CD14-positive monocyte (primary cell): ENCODE measurements at regions not wholly inside any gene's neighbourhood (a gene's known extent, or its start where the extent isn't known, plus 50 kb on each side); places are given as distances from the start of the nearest gene placed in this dataset.

Experiments
- DNase-seq, 3 donors: peaks; one replicate each; pipeline ENCODE4 v3.0.0-alpha.2; 2011 to 2022
- H2AFZ ChIP-seq: 2 replicates; pipeline ENCODE4 v1.6.0; 2012; ENCODE audit warnings: mild to moderate bottlenecking, low read depth, low read length, inconsistent platforms; ENCODE audit not compliant: insufficient read depth, poor library complexity, severe bottlenecking
- H3K27ac ChIP-seq, 2 donors: 1 replicate in 1 of 2; 2 replicates in 1 of 2; pipeline ENCODE4 v1.5.1; 2012 to 2013; ENCODE audit warnings: low read length in 2 of 2, control low read depth in 1 of 2, inconsistent platforms in 1 of 2, low read depth in 1 of 2, mild to moderate bottlenecking in 1 of 2
- H3K27me3 ChIP-seq, 2 donors: one replicate each; pipeline versions ENCODE4 v1.6.0 to v1.6.1; 2011 to 2013; ENCODE audit warnings: low read length in 2 of 2; ENCODE audit not compliant: control insufficient read depth in 2 of 2, insufficient read depth in 2 of 2
- H3K36me3 ChIP-seq, 2 donors: replicated peaks in 1 of 2; 1 replicate in 1 of 2; 2 replicates in 1 of 2; pipeline versions ENCODE4 v1.5.1 to v1.6.1; 2012 to 2013; ENCODE audit warnings: low read length in 2 of 2, control low read depth in 1 of 2, inconsistent platforms in 1 of 2, mild to moderate bottlenecking in 1 of 2; ENCODE audit not compliant: insufficient read depth in 2 of 2, control insufficient read depth in 1 of 2
- H3K4me1 ChIP-seq, 2 donors: 1 replicate in 1 of 2; 2 replicates in 1 of 2; pipeline versions ENCODE4 v1.5.1 to v1.6.1; 2012 to 2013; ENCODE audit warnings: low read length in 2 of 2, control low read depth in 1 of 2, inconsistent platforms in 1 of 2, mild to moderate bottlenecking in 1 of 2, moderate library complexity in 1 of 2; ENCODE audit not compliant: insufficient read depth in 2 of 2, control insufficient read depth in 1 of 2
- H3K4me2 ChIP-seq: replicated peaks from 2 replicates; pipeline ENCODE3; 2012; ENCODE audit warnings: low read length, moderate library complexity, mild to moderate bottlenecking; ENCODE audit not compliant: poor library complexity, severe bottlenecking; ENCODE audit errors: extremely low read depth
- H3K4me3 ChIP-seq, 3 experiments: fragments of 200-600 bp in 1 of 3; sonication (generic) in 1 of 3; replicated peaks in 1 of 3; 1 replicate in 2 of 3; 2 replicates in 1 of 3; pipeline ENCODE4 v1.5.1; 2011 to 2013; ENCODE audit warnings: low read length in 3 of 3, mild to moderate bottlenecking in 3 of 3, control low read depth in 2 of 3, low read depth in 2 of 3, inconsistent platforms in 1 of 3, moderate library complexity in 1 of 3
- H3K79me2 ChIP-seq: 2 replicates; pipeline ENCODE4 v1.6.0; 2012; ENCODE audit warnings: mild to moderate bottlenecking, control low read depth, inconsistent platforms, low read length, moderate library complexity; ENCODE audit not compliant: insufficient read depth
- H3K9ac ChIP-seq: 2 replicates; pipeline ENCODE4 v1.6.0; 2017; ENCODE audit warnings: low read length, mild to moderate bottlenecking; ENCODE audit not compliant: insufficient read depth, poor library complexity, severe bottlenecking
- H3K9me3 ChIP-seq, 2 donors: replicated peaks in 1 of 2; 1 replicate in 1 of 2; 2 replicates in 1 of 2; pipeline versions ENCODE4 v1.5.1 to v1.6.1; 2012 to 2013; ENCODE audit warnings: low read length in 2 of 2, control low read depth in 1 of 2; ENCODE audit not compliant: control insufficient read depth in 1 of 2, insufficient read depth in 1 of 2
- H4K20me1 ChIP-seq: 2 replicates; pipeline ENCODE4 v1.6.0; 2012; ENCODE audit warnings: mild to moderate bottlenecking, low read length, control low read depth, moderate library complexity; ENCODE audit not compliant: insufficient read depth
- H3K27ac Mint-ChIP-seq, 7 donors: one replicate each; pipeline ENCODE4 v1.8.0; 2020; ENCODE audit warnings: mild to moderate bottlenecking in 7 of 7, mixed read lengths in 7 of 7, moderate library complexity in 6 of 7, inconsistent platforms in 2 of 7
- H3K27me3 Mint-ChIP-seq, 3 donors: one replicate each; pipeline ENCODE4 v1.8.0; 2021 to 2022; ENCODE audit warnings: low read depth in 3 of 3, mild to moderate bottlenecking in 3 of 3, mixed read lengths in 3 of 3, moderate library complexity in 3 of 3, inconsistent platforms in 1 of 3
- H3K36me3 Mint-ChIP-seq, 2 donors: one replicate each; pipeline ENCODE4 v1.8.0; 2020; ENCODE audit warnings: mixed read lengths in 2 of 2, inconsistent platforms in 1 of 2, mild to moderate bottlenecking in 1 of 2
- H3K4me1 Mint-ChIP-seq: one replicate; pipeline ENCODE4 v1.8.0; 2020; ENCODE audit warnings: mild to moderate bottlenecking, mixed read lengths
- H3K4me3 Mint-ChIP-seq, 2 donors: one replicate each; pipeline ENCODE4 v1.8.0; 2020; ENCODE audit warnings: mild to moderate bottlenecking in 2 of 2, mixed read lengths in 2 of 2, moderate library complexity in 1 of 2
- H3K9me3 Mint-ChIP-seq, 7 donors: one replicate each; pipeline ENCODE4 v1.8.0; 2020 to 2022; ENCODE audit warnings: mixed read lengths in 7 of 7, mild to moderate bottlenecking in 6 of 7, moderate library complexity in 6 of 7, inconsistent platforms in 2 of 7
- WGBS: methylation state at CpG from one replicate; pipeline ENCODE4 v1.1.5; 2013; ENCODE audit warnings: missing lambda C conversion rate; ENCODE audit not compliant: insufficient coverage; 5-methylcytosine and 5-hydroxymethylcytosine counted together
- intact Hi-C, 2 donors: fragments of 100-400 bp; cut with micrococcal nuclease; formaldehyde crosslinking; loops; one replicate each; pipeline versions ENCODE4 v1.15.0 to v1.15.1; 2023
- TF ChIP-seq, protein P1 (sequence below): fragments of 200-600 bp; IDR thresholded peaks from one replicate; pipeline ENCODE4 v1.8.0; 2022; ENCODE audit warnings: antibody characterized with exemption, mild to moderate bottlenecking

GRCh38 chr2:23178396-23178795 lies 206.6 kb upstream of the KLHL29 start:
- DNase-seq = no peak
- Histone ChIP-seq H3K27me3 (no peaks in the 10 kb centered on the region), H3K27ac (no peak overlapping the region), H2AFZ (no peak overlapping the region), H3K4me1 (no peaks in the 10 kb centered on the region), H3K79me2 (no peaks in the 10 kb centered on the region), H4K20me1 (no peaks in the 10 kb centered on the region), H3K9me3 (peaks cover 0 to 7% of the 10 kb centered on the region in 2 donors), H3K36me3 (no peaks in the 10 kb centered on the region), H3K4me2 (no peak overlapping the region), H3K9ac (no peak overlapping the region), H3K4me3 (no peak overlapping the region)
- WGBS = no CpG with 5 or more reads among the region's 2 CpGs
- TF ChIP-seq, protein P1, sequence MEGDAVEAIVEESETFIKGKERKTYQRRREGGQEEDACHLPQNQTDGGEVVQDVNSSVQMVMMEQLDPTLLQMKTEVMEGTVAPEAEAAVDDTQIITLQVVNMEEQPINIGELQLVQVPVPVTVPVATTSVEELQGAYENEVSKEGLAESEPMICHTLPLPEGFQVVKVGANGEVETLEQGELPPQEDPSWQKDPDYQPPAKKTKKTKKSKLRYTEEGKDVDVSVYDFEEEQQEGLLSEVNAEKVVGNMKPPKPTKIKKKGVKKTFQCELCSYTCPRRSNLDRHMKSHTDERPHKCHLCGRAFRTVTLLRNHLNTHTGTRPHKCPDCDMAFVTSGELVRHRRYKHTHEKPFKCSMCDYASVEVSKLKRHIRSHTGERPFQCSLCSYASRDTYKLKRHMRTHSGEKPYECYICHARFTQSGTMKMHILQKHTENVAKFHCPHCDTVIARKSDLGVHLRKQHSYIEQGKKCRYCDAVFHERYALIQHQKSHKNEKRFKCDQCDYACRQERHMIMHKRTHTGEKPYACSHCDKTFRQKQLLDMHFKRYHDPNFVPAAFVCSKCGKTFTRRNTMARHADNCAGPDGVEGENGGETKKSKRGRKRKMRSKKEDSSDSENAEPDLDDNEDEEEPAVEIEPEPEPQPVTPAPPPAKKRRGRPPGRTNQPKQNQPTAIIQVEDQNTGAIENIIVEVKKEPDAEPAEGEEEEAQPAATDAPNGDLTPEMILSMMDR = no peak
- H3K4me1 Mint-ChIP-seq = no peaks in the 10 kb centered on the region
- no peaks in the 10 kb centered on the region for H3K36me3 Mint-ChIP-seq
- no peak overlapping the region for H3K27ac Mint-ChIP-seq
- H3K9me3 Mint-ChIP-seq = peaks cover 2 to 14% (median 5%) of the 10 kb centered on the region in 7 donors
- no peak overlapping the region for H3K4me3 Mint-ChIP-seq
- no peaks in the 10 kb centered on the region for H3K27me3 Mint-ChIP-seq
- intact Hi-C loops = no loop called here

DNA sequence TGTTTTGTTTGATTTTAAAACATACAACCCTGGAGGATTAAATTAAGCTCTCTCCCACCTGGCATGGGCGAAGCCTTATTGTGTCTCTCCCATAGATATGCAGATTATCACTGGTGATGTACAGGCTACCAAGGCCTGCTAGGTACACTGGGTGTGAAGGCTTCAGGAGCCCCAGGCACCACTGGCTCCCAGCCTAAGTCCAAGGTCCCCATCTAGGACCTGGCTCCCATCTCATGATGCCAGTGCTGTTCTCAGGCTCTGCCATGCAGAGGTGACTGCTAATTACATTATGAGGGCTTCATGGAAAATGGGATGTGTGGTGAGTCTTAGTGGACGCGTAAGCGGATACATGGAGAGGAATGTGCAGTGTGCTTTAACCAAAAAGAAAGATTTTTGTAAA lies 201.2 kb upstream of the KLHL29 start:
- Histone ChIP-seq H2AFZ (no peak overlapping the region), H4K20me1 (no peaks in the 10 kb centered on the region), H3K79me2 (no peaks in the 10 kb centered on the region), H3K27me3 (no peaks in the 10 kb centered on the region), H3K9ac (no peak overlapping the region), H3K9me3 (peaks cover 0 to 7% of the 10 kb centered on the region in 2 donors), H3K4me1 (no peaks in the 10 kb centered on the region), H3K27ac (no peak overlapping the region), H3K36me3 (no peaks in the 10 kb centered on the region), H3K4me2 (no peak overlapping the region), H3K4me3 (no peak overlapping the region)
- Mint-ChIP-seq H3K27ac (peak overlapping the region in 1 of 7 donors; percentile 61), H3K27me3 (no peaks in the 10 kb centered on the region), H3K4me3 (no peak overlapping the region), H3K36me3 (no peaks in the 10 kb centered on the region), H3K9me3 (peaks cover 0 to 9% (median 5%) of the 10 kb centered on the region in 7 donors), H3K4me1 (no peaks in the 10 kb centered on the region)
- intact Hi-C loops = no loop called here
- TF ChIP-seq, protein P1 = no peak
- DNase-seq = no peak
- WGBS = 100% methylated on average over 1 of the region's 4 CpGs
